Right atrium auricular region (tissue), 2 donors: ENCODE measurements at regions not wholly inside any gene's neighbourhood (a gene's known extent, or its start where the extent isn't known, plus 50 kb on each side); places are given as distances from the start of the nearest gene placed in this dataset.

Experiments
- DNase-seq: peaks from one replicate; pipeline ENCODE4 v3.0.0-alpha.2; 2019; ENCODE audit warnings: low spot score
- H3K27ac ChIP-seq, 2 donors: fragments of 200-600 bp; sonication (generic); 1 replicate in 1 of 2; 2 replicates in 1 of 2; pipeline ENCODE4 v1.5.1; 2016 to 2019
- H3K27me3 ChIP-seq, 2 donors: fragments of 200-600 bp; sonication (generic); one replicate each; pipeline versions ENCODE4 v1.5.1 to v1.6.0; 2017 to 2019
- H3K36me3 ChIP-seq: fragments of 200-600 bp; sonication (generic); one replicate; pipeline ENCODE4 v1.5.1; 2016
- H3K4me1 ChIP-seq, 2 donors: fragments of 200-600 bp; sonication (generic); one replicate each; pipeline versions ENCODE4 v1.5.1 to v1.6.0; 2017 to 2019
- H3K4me3 ChIP-seq, 2 donors: fragments of 200-600 bp; sonication (generic); 1 replicate in 1 of 2; 2 replicates in 1 of 2; pipeline ENCODE4 v1.5.1; 2017 to 2019; ENCODE audit warnings: mild to moderate bottlenecking in 1 of 2, moderate library complexity in 1 of 2
- H3K9me3 ChIP-seq, 2 donors: fragments of 200-600 bp; sonication (generic); one replicate each; pipeline ENCODE4 v1.5.1; 2019
- CTCF ChIP-seq, 2 donors: fragments of 200-600 bp; sonication (generic); IDR thresholded peaks; one replicate each; pipeline ENCODE4 v1.5.1; 2019; ENCODE audit warnings: antibody characterized with exemption in 2 of 2

GRCh38 chr14:21917699-21918436 lies 244.2 kb upstream of the OR4E1 start:
- no peaks in the 10 kb centered on the region for H3K4me1 ChIP-seq
- H3K36me3 ChIP-seq, result no peaks in the 10 kb centered on the region
- DNase-seq, result no peak
- no peaks in the 10 kb centered on the region for H3K27me3 ChIP-seq
- TF ChIP-seq CTCF (IDR thresholded peaks at IDR 0.05), result peak; percentile 30 to 76
- no peak overlapping the region for H3K4me3 ChIP-seq
- no peak overlapping the region for H3K27ac ChIP-seq
- no peaks in the 10 kb centered on the region for H3K9me3 ChIP-seq

GRCh38 chr14:21915826-21916225 lies 242.2 kb upstream of the OR4E1 start:
- Histone ChIP-seq H3K36me3 (no peaks in the 10 kb centered on the region), H3K4me1 (no peaks in the 10 kb centered on the region), H3K27me3 (no peaks in the 10 kb centered on the region), H3K9me3 (no peaks in the 10 kb centered on the region), H3K27ac (no peak overlapping the region), H3K4me3 (no peak overlapping the region)
- DNase-seq, result no peak
- no peak for TF ChIP-seq CTCF (IDR thresholded peaks at IDR 0.05)

GRCh38 chr14:21913759-21914158 lies 240.1 kb upstream of the OR4E1 start:
- Histone ChIP-seq H3K27me3 (no peaks in the 10 kb centered on the region), H3K9me3 (no peaks in the 10 kb centered on the region), H3K27ac (no peak overlapping the region), H3K4me3 (no peak overlapping the region), H3K4me1 (no peaks in the 10 kb centered on the region), H3K36me3 (no peaks in the 10 kb centered on the region)
- DNase-seq, result peak; percentile 64
- peak in 1 of 2 donors; percentile 60 for TF ChIP-seq CTCF (IDR thresholded peaks at IDR 0.05)

- no peak for DNase-seq
- H3K27me3 ChIP-seq, result no peaks in the 10 kb centered on the region
- H3K4me1 ChIP-seq, result no peaks in the 10 kb centered on the region
- no peaks in the 10 kb centered on the region for H3K36me3 ChIP-seq
- no peak overlapping the region for H3K27ac ChIP-seq
- no peaks in the 10 kb centered on the region for H3K9me3 ChIP-seq
- TF ChIP-seq CTCF (IDR thresholded peaks at IDR 0.05), result no peak
- H3K4me3 ChIP-seq, result no peak overlapping the region
Observed at GRCh38 chr14:21912367-21912766, 238.7 kb upstream of the OR4E1 start.

- Histone ChIP-seq H3K27ac (no peak overlapping the region), H3K4me3 (no peak overlapping the region), H3K27me3 (no peaks in the 10 kb centered on the region), H3K4me1 (no peaks in the 10 kb centered on the region), H3K9me3 (no peaks in the 10 kb centered on the region), H3K36me3 (no peaks in the 10 kb centered on the region)
- DNase-seq, result no peak
- no peak for TF ChIP-seq CTCF (IDR thresholded peaks at IDR 0.05)
Observed at GRCh38 chr14:21911877-21912276, 238.3 kb upstream of the OR4E1 start.

- H3K27me3 ChIP-seq, result no peaks in the 10 kb centered on the region
- no peaks in the 10 kb centered on the region for H3K9me3 ChIP-seq
- H3K4me3 ChIP-seq, result no peak overlapping the region
- TF ChIP-seq CTCF (IDR thresholded peaks at IDR 0.05), result no peak
- H3K4me1 ChIP-seq, result no peaks in the 10 kb centered on the region
- DNase-seq, result no peak
- H3K27ac ChIP-seq, result no peak overlapping the region
- H3K36me3 ChIP-seq, result no peaks in the 10 kb centered on the region
Observed at GRCh38 chr14:21910260-21910659, 236.6 kb upstream of the OR4E1 start.
